Bronchial epithelial cell (primary cell): ENCODE measurements at regions not wholly inside any gene's neighbourhood (a gene's known extent, or its start where the extent isn't known, plus 50 kb on each side); places are given as distances from the start of the nearest gene placed in this dataset.

Experiments used
- DNase-seq: peaks from one replicate; pipeline ENCODE4 v3.0.0-alpha.2; 2010; ENCODE audit warnings: low read depth
- FAIRE-seq: peaks from 2 replicates; lab custom pipeline; 2011; peaks lifted over from hg19 to GRCh38; lab: Jason Lieb, UNC
- H3K27me3 ChIP-seq: 2 replicates; pipeline ENCODE4 v1.5.1; 2011; ENCODE audit warnings: low read length; ENCODE audit not compliant: control insufficient read depth, insufficient read depth
- H3K36me3 ChIP-seq: 2 replicates; pipeline ENCODE4 v1.5.1; 2011; ENCODE audit warnings: low read length; ENCODE audit not compliant: control insufficient read depth, insufficient read depth
- H3K4me3 ChIP-seq: 2 replicates; pipeline ENCODE4 v1.5.1; 2011; ENCODE audit warnings: mild to moderate bottlenecking, low read depth, low read length, control low read depth
- TF ChIP-seq, protein P1 (sequence below): IDR thresholded peaks from 2 replicates; pipeline ENCODE4 v1.5.1; 2011; ENCODE audit warnings: mild to moderate bottlenecking, moderate library complexity, low read length, control low read depth, inconsistent platforms; ENCODE audit not compliant: insufficient read depth, severe bottlenecking

DNA sequence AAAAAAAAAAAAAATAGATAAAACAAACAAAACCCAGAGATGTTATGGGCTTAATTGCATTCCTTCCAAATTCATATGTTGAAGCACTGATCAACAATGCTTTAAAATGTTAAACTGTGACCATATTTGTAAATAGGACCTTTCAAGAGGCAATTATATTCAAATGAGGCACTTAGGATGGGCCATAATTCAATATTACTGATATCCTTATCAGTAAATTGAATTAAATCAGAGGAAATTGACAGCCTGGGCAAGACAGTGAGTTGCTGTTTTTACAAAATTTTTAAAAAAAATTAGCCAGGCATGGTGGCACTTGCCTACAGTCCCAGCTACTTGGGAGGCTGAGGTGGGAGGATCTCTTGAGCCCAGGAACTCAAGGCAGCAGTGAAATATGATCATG, 364.1 kb downstream of the GJA1 start:
- DNase-seq (no peak), FAIRE-seq (no peak)
- no peaks in the 10 kb centered on the region for H3K36me3 ChIP-seq
- no peaks in the 10 kb centered on the region for H3K27me3 ChIP-seq
- TF ChIP-seq, protein P1, sequence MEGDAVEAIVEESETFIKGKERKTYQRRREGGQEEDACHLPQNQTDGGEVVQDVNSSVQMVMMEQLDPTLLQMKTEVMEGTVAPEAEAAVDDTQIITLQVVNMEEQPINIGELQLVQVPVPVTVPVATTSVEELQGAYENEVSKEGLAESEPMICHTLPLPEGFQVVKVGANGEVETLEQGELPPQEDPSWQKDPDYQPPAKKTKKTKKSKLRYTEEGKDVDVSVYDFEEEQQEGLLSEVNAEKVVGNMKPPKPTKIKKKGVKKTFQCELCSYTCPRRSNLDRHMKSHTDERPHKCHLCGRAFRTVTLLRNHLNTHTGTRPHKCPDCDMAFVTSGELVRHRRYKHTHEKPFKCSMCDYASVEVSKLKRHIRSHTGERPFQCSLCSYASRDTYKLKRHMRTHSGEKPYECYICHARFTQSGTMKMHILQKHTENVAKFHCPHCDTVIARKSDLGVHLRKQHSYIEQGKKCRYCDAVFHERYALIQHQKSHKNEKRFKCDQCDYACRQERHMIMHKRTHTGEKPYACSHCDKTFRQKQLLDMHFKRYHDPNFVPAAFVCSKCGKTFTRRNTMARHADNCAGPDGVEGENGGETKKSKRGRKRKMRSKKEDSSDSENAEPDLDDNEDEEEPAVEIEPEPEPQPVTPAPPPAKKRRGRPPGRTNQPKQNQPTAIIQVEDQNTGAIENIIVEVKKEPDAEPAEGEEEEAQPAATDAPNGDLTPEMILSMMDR = no peak
- H3K4me3 ChIP-seq = no peak overlapping the region

DNA sequence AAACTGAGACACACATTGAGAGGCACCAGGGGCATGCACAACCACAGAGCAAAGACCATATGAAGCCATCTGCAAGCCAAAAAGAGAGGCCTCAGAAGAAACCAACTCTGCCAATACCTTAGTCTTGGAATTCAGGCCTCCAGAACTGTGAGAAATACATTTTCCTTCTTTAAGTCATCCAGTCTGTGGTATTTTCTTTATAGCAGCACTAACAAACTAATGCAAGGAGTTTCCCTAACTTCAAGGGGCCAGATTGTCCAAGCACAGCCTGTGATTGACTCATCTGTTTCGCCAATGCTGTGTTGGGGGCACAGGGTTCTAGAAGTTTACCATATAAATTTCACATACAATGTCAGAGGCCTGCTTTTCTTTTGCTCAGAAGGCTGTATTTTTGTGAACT, 364.6 kb downstream of the GJA1 start:
- FAIRE-seq = no peak

DNA sequence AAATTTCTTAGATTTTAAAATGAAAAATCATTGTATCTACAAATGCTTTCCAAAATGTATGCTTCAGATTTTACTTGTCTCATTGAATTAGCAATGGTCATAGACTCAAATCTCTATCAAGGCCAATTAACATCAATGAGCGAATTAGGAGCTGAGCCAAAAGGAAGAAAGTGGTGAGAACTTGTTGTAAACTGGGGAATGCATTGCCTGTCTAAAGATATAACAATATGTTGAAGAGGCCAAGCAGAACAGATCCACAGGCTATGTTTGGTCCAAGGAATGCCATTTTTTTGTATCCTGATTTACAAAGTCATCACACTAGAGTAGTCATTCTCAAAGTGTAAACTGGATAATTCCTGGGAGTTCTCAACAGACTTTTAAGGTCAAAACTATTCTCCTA, 370.7 kb downstream of the GJA1 start:
- no peaks in the 10 kb centered on the region for H3K27me3 ChIP-seq
- TF ChIP-seq, protein P1 = no peak
- no peaks in the 10 kb centered on the region for H3K36me3 ChIP-seq
- no peak for FAIRE-seq
- no peak for DNase-seq
- H3K4me3 ChIP-seq = no peak overlapping the region

More for the DNA sequence above, 364.6 kb downstream of the GJA1 start:
- no peak overlapping the region for H3K4me3 ChIP-seq
- DNase-seq = no peak
- H3K27me3 ChIP-seq = no peaks in the 10 kb centered on the region
- H3K36me3 ChIP-seq = no peaks in the 10 kb centered on the region
- TF ChIP-seq, protein P1 = no peak

DNA sequence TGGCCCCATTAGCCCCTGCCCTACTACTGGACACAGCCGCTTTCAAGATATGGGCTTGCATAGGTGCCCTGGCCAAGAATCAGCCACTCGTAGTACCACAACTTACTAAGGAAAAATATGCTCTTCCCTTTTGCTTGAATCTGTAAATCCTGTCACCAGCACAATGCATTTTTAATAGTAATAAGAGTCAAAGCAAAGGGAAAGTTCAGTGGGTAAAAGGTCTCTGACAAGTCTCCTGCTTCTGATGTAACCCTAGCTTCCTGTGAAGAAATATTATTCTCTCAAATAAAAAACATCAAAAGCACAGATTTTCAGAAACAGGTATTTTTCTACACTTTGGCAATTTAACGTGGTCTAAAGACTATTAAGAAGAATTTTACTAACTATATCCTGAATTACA, 373.8 kb downstream of the GJA1 start:
- H3K27me3 ChIP-seq = no peaks in the 10 kb centered on the region
- no peak for DNase-seq
- no peaks in the 10 kb centered on the region for H3K36me3 ChIP-seq

DNA sequence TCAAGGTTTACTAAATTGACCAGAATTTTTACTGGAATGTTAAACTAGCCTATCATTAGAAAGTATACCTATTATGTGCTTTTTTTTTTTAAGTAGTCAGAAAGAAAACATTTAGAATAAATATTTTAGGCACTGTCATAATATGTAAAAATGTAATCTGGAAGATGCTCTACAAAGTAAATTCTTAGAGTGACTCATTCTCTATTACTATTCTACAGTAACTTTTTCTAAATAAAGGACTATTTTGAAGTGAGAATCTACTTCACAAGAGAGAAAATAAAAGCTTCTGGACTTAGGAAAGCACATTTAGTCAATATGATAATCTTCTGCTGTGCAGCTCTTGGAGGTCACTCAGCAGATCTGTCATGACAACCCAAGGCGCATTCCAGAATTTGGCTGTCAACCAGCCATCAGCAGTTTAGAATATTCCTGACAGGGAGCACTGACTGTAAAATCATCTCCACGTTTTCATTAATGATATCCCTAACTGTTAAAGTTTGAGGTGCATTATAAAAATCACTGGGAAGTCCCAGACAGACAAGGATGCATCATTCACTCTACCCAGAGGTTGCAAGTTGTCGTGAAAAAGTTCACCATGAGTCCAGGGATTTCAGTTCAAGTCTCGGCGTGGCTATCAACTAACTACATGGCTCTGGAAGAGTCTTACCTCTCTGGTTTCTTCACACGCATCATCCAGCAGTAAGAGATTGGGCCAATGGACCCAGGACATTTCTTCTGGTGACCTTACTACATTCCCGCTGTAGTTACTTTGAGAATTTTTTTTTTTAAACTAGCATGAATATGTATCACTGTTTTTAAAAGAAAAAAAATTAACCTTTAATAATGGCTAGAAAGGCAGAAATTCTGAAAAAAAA, 374.9 kb downstream of the GJA1 start:
- Histone ChIP-seq H3K27me3 (no peaks in the 10 kb centered on the region), H3K36me3 (no peaks in the 10 kb centered on the region), H3K4me3 (no peak overlapping the region)
- TF ChIP-seq, protein P1 = no peak
- no peak for FAIRE-seq
- no peak for DNase-seq

More for the DNA sequence above, 373.8 kb downstream of the GJA1 start:
- no peak overlapping the region for H3K4me3 ChIP-seq
- TF ChIP-seq, protein P1 = no peak
- FAIRE-seq = no peak
